Fibroblast of the conjunctiva (primary cell): ENCODE measurements at regions not wholly inside any gene's neighbourhood (a gene's known extent, or its start where the extent isn't known, plus 50 kb on each side); places are given as distances from the start of the nearest gene placed in this dataset.
"Not testable (repeated sequence)": the region's sequence is repeated elsewhere in the genome, so short reads cannot be mapped to it uniquely, and the experiment has no call there.

Experiments
- DNase-seq: peaks from one replicate; pipeline ENCODE4 v3.0.0-alpha.2; 2010; ENCODE audit warnings: low read depth

GRCh38 chr10:35784751-35785150 is 142.7 kb upstream of the FZD8 start:
- DNase-seq, result no peak

- no peak for DNase-seq
Observed at GRCh38 chr10:35783305-35783838, 141.3 kb upstream of the FZD8 start.

GRCh38 chr10:35781643-35782035 is 139.5 kb upstream of the FZD8 start:
- no peak for DNase-seq

DNA sequence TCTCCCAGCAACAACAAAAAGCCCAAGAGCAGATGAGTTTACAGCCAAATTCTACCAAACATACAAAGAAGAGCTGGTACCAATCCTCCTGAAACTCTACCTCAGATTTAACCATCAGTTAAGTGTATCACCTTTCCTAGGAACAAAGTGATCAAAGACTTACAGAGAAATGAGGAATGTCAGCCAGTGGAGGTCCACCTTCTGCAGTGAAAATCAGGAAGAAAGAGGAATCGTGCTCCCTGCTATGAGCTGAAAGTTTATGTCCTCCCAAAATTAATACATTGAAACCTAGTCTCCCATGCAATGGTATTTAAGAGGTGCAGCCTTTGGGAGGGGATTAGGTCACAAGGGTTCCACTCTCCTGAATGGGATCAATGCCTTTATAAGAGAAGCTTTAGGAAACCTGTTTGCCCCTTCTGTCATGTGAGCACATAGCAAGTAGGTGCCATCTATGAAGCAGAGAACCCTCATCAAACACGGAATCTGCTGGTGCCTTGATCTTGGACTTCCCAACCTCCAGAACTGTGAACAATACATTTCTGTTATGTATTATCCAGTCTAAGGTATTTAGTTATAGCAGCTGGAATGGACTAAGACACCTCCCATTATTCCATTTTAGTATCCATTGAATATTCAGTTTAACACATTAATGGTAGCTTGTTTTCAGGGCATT is 139.0 kb upstream of the FZD8 start:
- DNase-seq, result no peak

DNA sequence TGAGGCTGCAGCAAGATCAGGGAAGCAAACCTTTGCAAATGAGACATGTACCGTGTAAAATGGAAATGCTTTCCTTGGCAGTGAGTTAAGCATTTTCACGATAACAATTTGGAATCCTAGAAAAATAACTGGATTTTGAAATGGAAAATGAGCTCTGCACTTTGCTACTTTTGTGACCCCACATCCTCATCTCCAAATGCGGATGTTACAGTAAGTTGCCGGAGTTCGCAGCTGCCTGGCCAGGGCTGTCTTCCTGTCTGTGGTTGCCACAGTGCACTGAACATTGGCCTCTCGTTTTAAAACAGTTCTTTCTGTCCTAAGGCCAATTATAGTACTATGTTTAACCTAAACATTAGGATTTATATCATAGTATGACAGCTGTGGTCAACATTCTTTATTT is 136.2 kb upstream of the FZD8 start:
- DNase-seq, result no peak

GRCh38 chr10:35776557-35776956 is 134.5 kb upstream of the FZD8 start:
- DNase-seq, result not testable (repeated sequence)

DNA sequence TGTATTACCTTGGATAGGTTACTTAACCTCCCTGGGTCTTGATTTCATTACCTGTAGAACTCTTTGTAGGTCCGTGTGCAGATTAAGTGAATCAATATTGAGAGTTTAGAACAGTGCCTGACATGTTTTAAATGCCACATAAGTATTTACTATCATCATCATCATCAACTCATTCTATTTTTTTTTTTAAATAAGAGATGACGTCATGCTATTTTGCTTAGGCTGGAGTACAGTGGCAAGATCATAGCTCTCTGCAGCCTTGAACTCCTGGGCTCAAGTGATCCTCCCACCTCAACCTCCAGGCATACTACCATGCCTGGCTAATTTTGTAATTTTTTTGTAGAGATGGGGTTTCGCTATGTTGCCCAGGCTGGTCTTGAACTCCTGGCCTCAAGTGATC is 132.0 kb upstream of the FZD8 start:
- no peak for DNase-seq

- DNase-seq, result no peak
Observed at GRCh38 chr10:35770817-35771355, 128.8 kb upstream of the FZD8 start.

DNA sequence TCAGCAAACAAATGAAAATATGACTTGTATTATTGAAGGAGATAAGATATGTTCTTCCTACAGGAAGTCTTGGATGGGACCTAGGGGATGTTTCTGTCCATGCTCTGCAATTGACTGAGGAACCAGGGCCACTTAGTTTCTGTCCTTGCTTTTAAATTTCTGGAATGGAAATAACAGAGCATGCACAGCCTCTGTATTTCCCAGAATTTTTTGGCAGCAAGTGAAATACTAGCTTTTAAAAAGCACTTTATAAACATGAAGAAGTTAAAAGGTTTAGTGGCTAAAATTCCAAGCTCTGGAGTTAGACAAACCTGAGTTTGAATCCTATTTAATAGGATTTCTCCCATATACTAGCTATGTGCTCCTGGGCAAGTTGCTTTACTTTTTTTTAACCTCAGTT is 127.7 kb upstream of the FZD8 start:
- DNase-seq, result no peak

DNA sequence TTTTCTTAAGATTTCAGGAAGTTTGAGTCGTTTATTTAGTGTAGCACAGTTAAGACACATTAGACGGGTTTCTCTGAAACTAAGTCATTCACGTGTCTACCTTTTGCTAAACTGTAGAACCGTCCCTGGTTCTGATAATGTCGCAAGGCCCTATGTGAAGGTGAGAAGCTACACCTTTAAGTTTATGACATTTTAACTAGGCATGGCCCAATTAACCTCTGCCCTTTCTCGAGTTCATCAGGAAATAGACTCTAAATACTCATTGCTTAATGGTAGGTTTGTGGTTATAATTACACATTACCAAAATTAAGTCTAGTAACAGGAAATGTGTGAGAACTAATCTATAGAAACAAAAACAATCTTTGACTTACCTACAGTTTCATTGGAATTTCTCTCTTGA is 126.6 kb upstream of the FZD8 start:
- no peak for DNase-seq

- no peak for DNase-seq
Observed at GRCh38 chr10:35768011-35768410, 125.9 kb upstream of the FZD8 start.

- DNase-seq, result no peak
Observed at GRCh38 chr10:35765996-35766395, 123.9 kb upstream of the FZD8 start.

DNA sequence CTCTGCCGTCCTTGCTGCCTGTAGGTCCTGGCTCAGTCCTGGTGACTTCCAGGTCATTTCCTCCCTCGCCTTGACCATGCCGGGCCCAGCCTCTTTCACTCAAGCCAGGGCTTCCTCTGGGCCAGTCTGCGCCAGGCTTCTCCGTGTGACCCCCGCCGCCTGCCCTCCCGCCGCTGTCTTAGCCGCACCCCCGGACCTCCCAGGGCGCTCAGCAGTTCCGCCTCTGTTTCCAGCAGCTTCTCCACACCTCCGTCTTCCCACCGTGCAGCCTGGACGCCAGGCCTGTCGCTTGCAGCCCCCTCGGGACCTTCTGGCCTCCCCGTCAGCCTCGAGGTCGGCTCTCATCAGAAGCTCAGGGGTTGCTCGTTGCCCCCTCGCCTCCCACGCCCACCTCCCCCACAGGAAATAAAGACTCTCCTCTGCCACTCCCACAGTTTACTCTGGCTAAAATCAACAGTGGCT is 123.0 kb upstream of the FZD8 start:
- DNase-seq, result no peak

DNA sequence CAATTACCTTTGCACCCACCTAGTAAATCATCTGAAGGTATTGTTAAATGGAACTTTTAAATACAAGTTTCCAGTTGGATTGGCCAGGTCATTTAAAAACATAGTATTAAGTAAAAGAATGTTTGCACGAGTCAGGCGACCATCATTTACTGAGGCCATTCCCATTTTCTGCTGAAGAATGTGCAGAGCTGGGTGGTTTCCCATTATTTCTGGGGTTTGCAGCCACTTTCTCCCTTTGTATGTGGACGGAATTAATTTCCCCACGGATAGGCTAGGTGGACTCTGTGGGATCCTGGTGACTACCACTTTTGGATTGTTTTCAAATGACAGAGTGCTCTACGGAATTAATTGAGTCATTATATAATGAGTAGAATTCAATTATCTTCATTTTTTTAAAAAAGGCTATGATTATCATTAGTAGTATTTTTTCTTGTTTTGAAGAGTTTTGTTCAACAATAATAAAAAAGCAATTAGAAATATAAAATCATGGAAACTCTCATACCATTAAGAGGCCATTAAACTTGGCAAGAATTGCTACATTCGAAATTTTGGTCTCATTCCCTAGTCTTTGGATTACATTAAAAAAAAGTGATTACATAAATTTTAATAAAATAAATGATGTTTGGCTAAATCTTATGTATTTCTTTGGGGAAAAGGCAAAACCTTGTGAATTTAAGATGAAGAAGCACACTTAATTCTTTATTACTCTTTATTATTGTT is 120.4 kb upstream of the FZD8 start:
- no peak for DNase-seq

GRCh38 chr10:35758076-35758475 is 116.0 kb upstream of the FZD8 start:
- no peak for DNase-seq

DNA sequence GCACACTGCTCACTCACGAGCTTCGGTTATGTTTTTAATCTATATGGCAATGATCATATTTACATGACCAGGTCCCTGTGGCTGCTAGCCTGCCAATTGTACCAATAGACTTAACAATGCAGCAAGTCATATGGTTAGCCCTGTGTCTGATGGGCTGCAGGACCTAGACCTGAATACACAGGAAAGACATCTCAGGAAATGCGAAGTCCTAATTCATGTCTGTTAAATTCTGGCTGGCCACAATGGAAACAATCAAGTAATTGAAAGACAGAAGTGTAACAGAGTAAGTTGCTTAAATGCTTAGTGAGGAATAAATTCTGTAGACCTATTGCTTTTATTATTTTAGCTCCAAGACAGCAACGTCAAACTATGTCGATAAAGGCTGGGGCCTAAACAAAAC is 112.4 kb upstream of the FZD8 start:
- DNase-seq, result no peak

- no peak for DNase-seq
Observed at GRCh38 chr10:35752469-35753461, 110.7 kb upstream of the FZD8 start.

DNA sequence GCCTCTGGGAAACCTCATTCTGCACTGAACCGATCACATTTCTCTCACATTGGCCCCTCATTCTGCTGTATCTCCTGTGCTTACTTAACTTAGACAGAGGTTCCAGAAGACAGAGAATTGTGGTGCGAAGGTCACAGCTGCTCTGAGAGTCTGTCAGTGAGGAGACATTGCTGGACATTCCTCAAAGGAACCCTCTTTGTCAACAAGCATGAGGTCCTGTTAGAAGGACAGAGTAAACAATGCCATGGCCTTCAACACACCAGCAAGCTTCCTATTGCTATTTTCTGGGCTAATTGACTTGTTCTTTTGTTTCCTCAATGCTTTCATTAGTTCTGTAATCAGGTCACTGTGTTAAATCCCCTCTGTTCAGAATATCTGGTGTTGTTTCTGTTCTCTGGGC is 109.3 kb upstream of the FZD8 start:
- no peak for DNase-seq

DNA sequence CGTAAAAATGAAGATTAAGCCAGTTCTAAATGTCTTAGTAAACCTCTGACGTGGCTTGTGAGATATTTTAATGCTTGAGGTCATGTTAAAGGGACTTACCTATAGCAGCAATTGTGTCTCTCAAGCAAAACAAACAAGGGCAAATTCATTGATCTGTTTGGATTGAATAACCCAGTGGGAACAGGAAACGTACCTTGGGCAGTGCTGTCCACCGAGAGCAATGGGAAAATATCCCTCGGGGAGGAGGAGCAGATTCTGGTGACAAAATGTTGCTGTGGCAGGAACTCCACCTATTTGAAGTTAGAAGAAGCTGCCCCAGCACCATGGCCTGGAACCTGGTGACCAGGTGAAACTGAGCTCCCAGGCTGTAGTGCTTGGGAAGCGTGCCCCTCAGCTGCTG is 107.1 kb upstream of the FZD8 start:
- no peak for DNase-seq

GRCh38 chr10:35745617-35746403 is 103.7 kb upstream of the FZD8 start:
- no peak for DNase-seq

DNA sequence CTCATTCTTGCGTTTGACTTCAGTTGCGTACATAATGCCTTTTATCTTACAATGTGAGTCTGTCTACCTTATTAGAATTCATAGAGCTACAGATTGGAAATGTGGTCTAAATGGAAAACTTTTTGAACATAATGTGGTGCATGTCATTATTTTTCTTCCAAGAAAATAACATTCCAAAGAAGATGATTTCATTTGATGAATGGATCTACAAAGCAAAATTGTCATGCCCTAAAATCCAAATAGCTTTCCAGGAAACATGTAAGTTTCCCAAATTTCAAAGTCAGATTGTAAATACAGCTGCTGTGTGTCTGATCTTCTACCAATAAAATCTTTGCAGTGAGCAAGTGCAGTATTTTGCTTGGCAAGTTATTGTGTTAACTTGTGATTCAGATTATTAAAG is 101.8 kb upstream of the FZD8 start:
- no peak for DNase-seq
